Endothelial cell of umbilical vein (primary cell): ENCODE measurements at regions not wholly inside any gene's neighbourhood (a gene's known extent, or its start where the extent isn't known, plus 50 kb on each side); places are given as distances from the start of the nearest gene placed in this dataset.

Source experiments
- BruUV-seq: library from RNA; stranded (reverse); fragments of 400-500 nt; replicated peaks from 2 replicates; lab custom pipeline; 2021; lab: Mats Ljungman, UMichigan
- CTCF ChIA-PET: fragments of 300-600, 350-600 bp; sonication (Branson Sonifier 250); formaldehyde crosslinking; loops from one replicate; lab custom pipeline; 2021; ENCODE audit warnings: antibody characterized with exemption, inconsistent platforms; lab: Charles Lee
- POLR2A ChIA-PET: fragments of 300-600, 350-600 bp; sonication (Branson Sonifier 250); formaldehyde crosslinking; loops from one replicate; lab custom pipeline; 2021; ENCODE audit warnings: antibody characterized with exemption, inconsistent platforms; lab: Charles Lee
- DNase-seq: peaks from one replicate; pipeline ENCODE4 v3.0.0-alpha.2; 2011; ENCODE audit warnings: low read depth, low spot score
- FAIRE-seq: peaks from 2 replicates; lab custom pipeline; 2011; peaks lifted over from hg19 to GRCh38; lab: Jason Lieb, UNC
- H2AFZ ChIP-seq: 2 replicates; pipeline ENCODE4 v1.6.0; 2012; ENCODE audit warnings: low read depth, low read length, control low read depth, inconsistent platforms
- H3K27ac ChIP-seq: 2 replicates; pipeline ENCODE4 v1.5.1; 2011; ENCODE audit warnings: low read depth, mild to moderate bottlenecking, control low read depth, low read length, moderate library complexity; ENCODE audit not compliant: insufficient read depth
- H3K27me3 ChIP-seq, 2 experiments: 2 replicates each; pipeline versions ENCODE4 v1.6.0 to v1.6.1; 2011; ENCODE audit warnings: low read length in 2 of 2, mixed read lengths in 1 of 2; ENCODE audit not compliant: control insufficient read depth in 2 of 2, insufficient read depth in 2 of 2
- H3K36me3 ChIP-seq, 2 experiments: 2 replicates in 1 of 2; 3 replicates in 1 of 2; pipeline ENCODE4 v1.5.1; 2011; ENCODE audit warnings: low read length in 2 of 2, mild to moderate bottlenecking in 1 of 2, moderate library complexity in 1 of 2; ENCODE audit not compliant: control insufficient read depth in 2 of 2, insufficient read depth in 2 of 2; ENCODE audit errors: extremely low read depth in 1 of 2
- H3K4me1 ChIP-seq: 3 replicates; pipeline ENCODE4 v1.5.1; 2011; ENCODE audit warnings: mild to moderate bottlenecking, low read length; ENCODE audit not compliant: control insufficient read depth, insufficient read depth; ENCODE audit errors: extremely low read depth
- H3K4me2 ChIP-seq: 2 replicates; pipeline ENCODE4 v1.6.1; 2011; ENCODE audit warnings: low read length, control low read depth, mixed read lengths; ENCODE audit not compliant: insufficient read depth
- H3K4me3 ChIP-seq, 3 experiments: fragments of 200-600 bp in 1 of 3; sonication (generic), shearing (Covaris generic) in 1 of 3; replicated peaks in 1 of 3; 2 replicates each; pipeline ENCODE4 v1.5.1; 2011 to 2016; ENCODE audit warnings: control low read depth in 3 of 3, low read length in 3 of 3, mild to moderate bottlenecking in 2 of 3, inconsistent platforms in 1 of 3, low read depth in 1 of 3, moderate library complexity in 1 of 3; ENCODE audit not compliant: insufficient read depth in 1 of 3
- H3K79me2 ChIP-seq: 2 replicates; pipeline ENCODE4 v1.6.0; 2012; ENCODE audit warnings: low read length, inconsistent platforms; ENCODE audit not compliant: control insufficient read depth, insufficient read depth
- H3K9ac ChIP-seq: replicated peaks from 2 replicates; pipeline ENCODE3; 2011; ENCODE audit warnings: low read length, control low read depth; ENCODE audit not compliant: insufficient read depth; ENCODE audit errors: extremely low read depth
- H3K9me1 ChIP-seq: replicated peaks from 3 replicates; pipeline ENCODE4 v1.6.0; 2011; ENCODE audit warnings: mild to moderate bottlenecking, low read length; ENCODE audit not compliant: control insufficient read depth, insufficient read depth; ENCODE audit errors: extremely low read depth
- H3K9me3 ChIP-seq: replicated peaks from 2 replicates; pipeline ENCODE4 v1.5.1; 2012; ENCODE audit warnings: low read length, inconsistent platforms; ENCODE audit not compliant: control insufficient read depth, insufficient read depth
- H4K20me1 ChIP-seq: replicated peaks from 2 replicates; pipeline ENCODE3; 2011; ENCODE audit warnings: mild to moderate bottlenecking, low read length; ENCODE audit not compliant: control insufficient read depth, insufficient read depth; ENCODE audit errors: extremely low read depth
- EZH2 ChIP-seq: IDR thresholded peaks from 2 replicates; pipeline ENCODE4 v1.6.1; 2012; ENCODE audit warnings: borderline replicate concordance, low read depth, mild to moderate bottlenecking, moderate library complexity, low read length, inconsistent platforms; ENCODE audit not compliant: severe bottlenecking
- FOS ChIP-seq: IDR thresholded peaks from 2 replicates; pipeline ENCODE4 v1.6.1; 2011; ENCODE audit warnings: mild to moderate bottlenecking, low read length, moderate library complexity, borderline replicate concordance; ENCODE audit not compliant: insufficient read depth
- GATA2 ChIP-seq: IDR thresholded peaks from 2 replicates; pipeline ENCODE4 v1.7.0; 2011; ENCODE audit warnings: low read depth, mild to moderate bottlenecking, moderate library complexity, mixed read lengths, low read length; ENCODE audit not compliant: insufficient read length, insufficient read depth
- JUN ChIP-seq: IDR thresholded peaks from 2 replicates; pipeline ENCODE4 v1.6.1; 2011; ENCODE audit warnings: borderline replicate concordance, low read depth; ENCODE audit not compliant: insufficient read length, insufficient read depth
- MYC ChIP-seq: IDR thresholded peaks from one replicate; pipeline ENCODE4 v1.6.1; 2011; ENCODE audit warnings: mild to moderate bottlenecking, low read depth, low read length
- POLR2A ChIP-seq: IDR thresholded peaks from 2 replicates; pipeline ENCODE4 v1.6.1; 2012; ENCODE audit warnings: low read depth, mild to moderate bottlenecking, control low read depth, low read length
- POLR2AphosphoS5 ChIP-seq: IDR thresholded peaks from 2 replicates; pipeline ENCODE4 v1.6.1; 2012; ENCODE audit warnings: low read depth, mild to moderate bottlenecking, control low read depth, low read length, moderate library complexity; ENCODE audit not compliant: insufficient read depth
- dilution Hi-C: fragments of 300-500 bp; cut with MboI; formaldehyde crosslinking; loops from one replicate; pipeline ENCODE4 v1.15.0; 2019; ENCODE audit warnings: low sequenced_read_pairs; ENCODE audit not compliant: extremely low pct_ligation_motif_present
- intact Hi-C: fragments of 100-400 bp; cut with micrococcal nuclease; formaldehyde crosslinking; loops from one replicate; pipeline ENCODE4 v1.10.0; 2022
- TF ChIP-seq, protein P1 (sequence below): IDR thresholded peaks from 2 replicates; pipeline ENCODE4 v1.6.1; 2011; ENCODE audit not compliant: insufficient read depth, insufficient read length
- TF ChIP-seq, protein P2 (sequence below), 2 donors: IDR thresholded peaks; 1 replicate in 1 of 2; 2 replicates in 1 of 2; pipeline ENCODE4 v1.5.1; 2011; ENCODE audit warnings: low read length in 2 of 2, mild to moderate bottlenecking in 2 of 2, moderate library complexity in 2 of 2, control low read depth in 1 of 2, inconsistent platforms in 1 of 2, low read depth in 1 of 2; ENCODE audit not compliant: insufficient read depth in 1 of 2; ENCODE audit errors: extremely low read depth in 1 of 2

DNA sequence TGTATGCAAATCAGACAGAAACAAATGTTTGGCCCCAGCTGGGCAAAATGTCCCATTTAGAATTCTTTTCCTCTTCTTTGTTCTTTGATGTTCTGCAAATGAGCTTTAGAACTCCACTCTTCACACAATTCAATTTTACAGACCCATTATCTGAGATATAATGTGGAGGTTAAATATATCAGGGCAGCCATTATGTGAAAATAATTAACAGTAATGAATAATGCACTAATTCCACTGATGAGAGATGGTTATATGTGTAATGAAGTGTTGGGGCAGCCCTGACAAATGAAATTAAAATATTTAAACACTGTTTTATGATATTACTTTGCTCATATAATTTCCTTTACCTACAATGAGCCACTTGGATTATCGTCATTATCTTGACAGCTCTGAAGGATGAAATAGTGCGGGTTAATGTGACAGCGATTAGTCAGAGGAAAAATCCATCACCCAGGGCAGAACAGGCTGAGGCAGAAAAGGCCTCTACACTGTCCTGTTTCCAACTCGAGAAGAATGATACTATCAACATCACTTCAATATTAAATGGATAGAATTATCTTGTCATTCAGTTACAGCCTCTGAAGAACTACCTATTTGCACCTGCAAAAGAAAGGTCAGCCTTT is 321.1 kb downstream of the RBM26 start:
- Histone ChIP-seq H3K4me1 (no peaks in the 10 kb centered on the region), H3K36me3 (no peaks in the 10 kb centered on the region), H4K20me1 (no peaks in the 10 kb centered on the region), H3K9me3 (no peaks in the 10 kb centered on the region), H3K4me3 (no peak overlapping the region), H3K4me2 (no peak overlapping the region), H3K27me3 (no peaks in the 10 kb centered on the region), H3K27ac (no peak overlapping the region), H3K9ac (no peak overlapping the region), H3K9me1 (no peaks in the 10 kb centered on the region), H3K79me2 (no peaks in the 10 kb centered on the region), H2AFZ (no peak overlapping the region)
- intact Hi-C loops = no loop called here
- dilution Hi-C loops = no loop called here
- no peak for TF ChIP-seq MYC
- no peak for TF ChIP-seq EZH2
- TF ChIP-seq, protein P1, sequence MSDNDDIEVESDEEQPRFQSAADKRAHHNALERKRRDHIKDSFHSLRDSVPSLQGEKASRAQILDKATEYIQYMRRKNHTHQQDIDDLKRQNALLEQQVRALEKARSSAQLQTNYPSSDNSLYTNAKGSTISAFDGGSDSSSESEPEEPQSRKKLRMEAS = no peak
- TF ChIP-seq GATA2 = no peak
- TF ChIP-seq, protein P2, sequence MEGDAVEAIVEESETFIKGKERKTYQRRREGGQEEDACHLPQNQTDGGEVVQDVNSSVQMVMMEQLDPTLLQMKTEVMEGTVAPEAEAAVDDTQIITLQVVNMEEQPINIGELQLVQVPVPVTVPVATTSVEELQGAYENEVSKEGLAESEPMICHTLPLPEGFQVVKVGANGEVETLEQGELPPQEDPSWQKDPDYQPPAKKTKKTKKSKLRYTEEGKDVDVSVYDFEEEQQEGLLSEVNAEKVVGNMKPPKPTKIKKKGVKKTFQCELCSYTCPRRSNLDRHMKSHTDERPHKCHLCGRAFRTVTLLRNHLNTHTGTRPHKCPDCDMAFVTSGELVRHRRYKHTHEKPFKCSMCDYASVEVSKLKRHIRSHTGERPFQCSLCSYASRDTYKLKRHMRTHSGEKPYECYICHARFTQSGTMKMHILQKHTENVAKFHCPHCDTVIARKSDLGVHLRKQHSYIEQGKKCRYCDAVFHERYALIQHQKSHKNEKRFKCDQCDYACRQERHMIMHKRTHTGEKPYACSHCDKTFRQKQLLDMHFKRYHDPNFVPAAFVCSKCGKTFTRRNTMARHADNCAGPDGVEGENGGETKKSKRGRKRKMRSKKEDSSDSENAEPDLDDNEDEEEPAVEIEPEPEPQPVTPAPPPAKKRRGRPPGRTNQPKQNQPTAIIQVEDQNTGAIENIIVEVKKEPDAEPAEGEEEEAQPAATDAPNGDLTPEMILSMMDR (IDR thresholded peaks at IDR 0.05; ENCODE audit: extremely low read depth in 1 of 2, insufficient read depth in 1 of 2, low read depth in 1 of 2, low read length in 2 of 2) = no peak
- TF ChIP-seq POLR2A = no peak
- TF ChIP-seq FOS = no peak
- no peak for TF ChIP-seq POLR2AphosphoS5
- no peak for TF ChIP-seq JUN
- FAIRE-seq (no peak), DNase-seq (no peak)
- BruUV-seq = no TSS peak
- ChIA-PET POLR2A (no interaction called here), CTCF (no interaction called here)
